GM19043 (cell line): ENCODE measurements at regions not wholly inside any gene's neighbourhood (a gene's known extent, or its start where the extent isn't known, plus 50 kb on each side); places are given as distances from the start of the nearest gene placed in this dataset.

Experiments used
- ATAC-seq: cut with Tn5 transposase; IDR thresholded peaks from one replicate; pipeline ENCODE4 v1.9.1; 2021; ENCODE audit warnings: low read depth; ENCODE audit not compliant: unreplicated experiment

DNA sequence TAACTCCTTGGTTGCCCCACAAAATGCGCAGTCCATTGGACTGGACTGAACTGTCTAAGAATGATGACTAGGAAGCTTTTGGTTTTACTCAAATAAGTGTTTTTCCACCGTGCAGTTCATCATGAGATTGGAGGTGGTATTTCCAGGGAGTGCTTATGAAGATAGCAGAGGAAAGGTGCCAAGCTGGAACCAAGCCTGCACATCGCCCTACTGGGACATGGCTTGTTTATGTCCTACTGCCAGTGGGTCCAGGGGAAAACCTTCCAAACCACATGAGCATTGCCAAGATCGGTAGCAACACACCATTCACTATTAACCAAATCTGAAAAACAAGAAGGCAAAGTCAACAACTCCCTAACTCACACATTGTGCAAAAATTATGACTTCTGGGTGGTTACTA lies 54.7 kb upstream of the DSCAM start:
- no peak for ATAC-seq

DNA sequence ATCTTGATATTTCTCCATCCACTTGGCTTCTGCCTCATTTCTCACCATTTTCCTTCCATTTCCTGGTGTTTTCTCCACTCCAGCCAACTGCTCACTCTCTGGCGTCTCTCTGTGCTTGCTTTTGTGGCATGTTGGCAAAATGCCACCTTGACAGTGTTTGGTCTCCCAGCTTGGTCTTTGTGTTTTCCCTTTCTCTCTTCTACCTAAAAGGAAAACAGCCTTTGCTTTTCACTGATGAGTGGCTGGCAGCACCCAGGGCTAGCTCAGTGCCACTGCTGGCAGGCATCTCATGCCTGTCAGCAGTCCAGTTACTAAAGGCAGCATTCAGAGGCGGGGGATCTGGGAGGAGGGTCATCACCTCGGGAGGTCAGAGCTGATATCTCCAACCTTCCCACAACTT lies 55.3 kb upstream of the DSCAM start:
- no peak for ATAC-seq

DNA sequence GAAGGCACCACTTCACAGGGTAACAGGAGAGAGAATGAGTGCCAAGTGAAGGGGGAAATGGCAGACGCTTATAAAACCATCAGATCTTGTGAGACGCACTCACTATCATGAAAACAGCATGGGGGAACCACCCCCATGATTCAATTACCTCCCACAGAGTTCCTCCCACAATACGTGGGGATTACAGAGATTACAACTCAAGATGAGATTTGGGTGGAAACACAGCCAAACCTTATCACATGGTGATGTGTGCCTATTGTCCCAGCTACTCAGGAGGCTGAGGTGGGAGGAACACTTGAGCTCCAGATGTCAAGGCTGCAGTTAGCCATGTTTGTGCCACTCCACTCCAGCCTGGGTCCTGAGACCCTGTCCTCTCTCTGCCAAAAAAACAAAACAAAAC lies 56.0 kb upstream of the DSCAM start:
- ATAC-seq = no peak

DNA sequence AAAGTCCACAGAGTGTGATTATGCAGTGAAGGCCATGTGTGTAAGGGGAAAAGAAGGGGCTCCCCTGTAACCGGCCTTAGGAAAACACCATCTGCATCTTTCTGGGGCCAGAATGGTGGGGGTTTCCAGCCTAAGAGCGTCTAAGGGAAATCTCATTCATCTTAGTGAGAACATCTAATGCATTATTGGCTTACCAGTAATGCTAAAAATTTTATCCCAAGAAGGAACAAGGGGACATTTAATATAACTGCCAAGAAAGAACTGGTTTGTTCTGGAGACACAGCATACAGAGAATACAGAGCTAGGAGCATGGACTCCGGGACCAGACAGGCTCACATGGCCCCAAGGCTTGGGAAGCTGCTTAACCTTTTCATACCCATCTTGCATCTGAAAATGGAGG lies 58.3 kb upstream of the DSCAM start:
- ATAC-seq = no peak

DNA sequence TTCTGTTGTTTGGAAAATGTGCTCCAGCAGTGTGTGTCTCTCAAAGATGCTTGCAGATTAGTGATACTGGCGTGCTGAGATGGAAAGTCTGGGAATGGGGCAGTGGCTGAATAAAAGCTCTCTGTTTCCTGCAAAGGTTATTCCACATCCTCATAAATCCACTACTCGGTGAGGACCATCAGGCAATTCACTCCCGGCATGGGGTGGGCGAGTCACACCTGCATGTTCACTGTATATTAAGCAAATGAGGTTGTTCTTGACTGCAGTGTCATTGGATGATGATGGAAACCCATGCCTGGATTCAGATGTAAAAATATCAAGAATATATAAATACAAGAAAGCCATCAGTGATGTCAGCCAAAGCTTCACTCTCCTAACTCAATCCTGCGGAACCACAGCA lies 65.4 kb upstream of the DSCAM start:
- no peak for ATAC-seq

DNA sequence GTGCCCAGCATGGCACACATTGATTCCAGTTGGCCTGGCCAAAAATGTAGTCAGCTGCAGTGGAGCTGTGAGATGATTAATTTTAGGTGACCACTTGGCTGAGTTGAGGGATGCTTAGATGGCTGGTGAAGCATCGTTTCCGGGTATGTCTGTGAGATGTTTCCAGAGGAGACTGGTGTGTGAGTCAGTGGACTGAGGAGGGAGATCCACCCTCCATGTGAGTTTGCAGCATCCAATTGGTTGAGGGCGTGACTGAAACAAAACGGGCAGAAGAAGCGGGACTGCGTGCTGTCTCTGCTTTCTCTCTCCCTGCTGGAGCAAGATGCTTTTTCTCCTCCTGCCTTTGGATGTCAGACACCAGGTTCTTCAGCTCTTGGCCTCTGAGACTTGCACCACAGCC lies 68.2 kb upstream of the DSCAM start:
- ATAC-seq = no peak

DNA sequence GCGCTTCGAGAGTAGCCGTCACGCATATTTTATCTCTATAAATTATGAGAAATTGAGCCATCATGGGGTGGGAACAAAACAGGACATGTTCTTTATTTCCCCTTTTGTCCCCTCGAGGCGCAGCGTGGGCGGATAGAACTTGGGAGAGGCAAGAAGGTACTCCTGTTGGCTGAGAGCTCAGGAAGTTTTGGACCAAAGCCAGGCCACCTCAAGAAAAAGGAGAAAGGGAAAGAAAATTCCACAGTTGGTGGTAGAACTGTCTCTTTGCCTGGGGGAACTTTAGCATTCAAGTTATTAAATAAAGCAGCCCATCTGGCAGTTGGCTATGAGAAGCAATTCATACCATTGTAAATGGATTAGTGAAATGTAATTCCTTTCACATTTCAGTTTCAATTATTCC lies 76.4 kb upstream of the DSCAM start:
- no peak for ATAC-seq

DNA sequence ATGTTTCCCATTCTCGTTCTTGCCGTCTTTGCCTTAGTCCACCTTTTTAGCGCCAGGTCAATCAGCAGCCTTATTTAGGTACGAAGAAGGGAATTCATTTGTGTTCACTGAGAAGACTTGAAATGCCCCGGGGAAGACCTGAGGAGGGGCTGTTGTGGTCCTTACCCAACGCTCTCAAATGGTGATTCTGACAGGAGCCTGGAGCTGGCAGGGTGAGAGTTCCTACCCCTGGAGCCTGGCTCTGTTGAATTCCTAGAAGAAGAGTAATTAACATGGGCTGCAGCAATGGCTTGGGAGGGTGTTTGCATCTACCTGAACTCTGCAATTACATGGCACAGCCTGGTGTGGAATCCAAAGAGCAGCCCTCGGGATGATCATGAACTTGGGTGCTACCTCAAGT lies 76.9 kb upstream of the DSCAM start:
- no peak for ATAC-seq

DNA sequence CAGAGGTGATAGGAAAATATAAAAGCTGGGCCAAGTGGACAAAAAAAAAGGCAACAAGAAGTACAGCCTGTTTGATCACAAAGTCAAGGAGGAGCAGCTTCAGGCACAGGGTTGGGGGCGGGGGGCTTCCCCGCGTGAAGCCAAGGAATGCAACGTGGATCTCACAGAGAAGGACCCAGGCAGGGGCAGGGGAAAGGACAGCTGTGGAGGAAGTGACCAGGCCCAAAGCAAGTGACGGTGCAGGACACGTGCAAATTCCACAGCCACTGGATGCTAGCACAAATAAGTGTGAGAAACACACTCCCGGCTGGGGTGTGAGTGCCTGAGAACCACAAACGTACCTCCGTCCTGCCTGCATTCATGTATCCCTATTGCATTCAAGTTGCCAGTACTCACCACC lies 77.7 kb upstream of the DSCAM start:
- ATAC-seq = no peak

DNA sequence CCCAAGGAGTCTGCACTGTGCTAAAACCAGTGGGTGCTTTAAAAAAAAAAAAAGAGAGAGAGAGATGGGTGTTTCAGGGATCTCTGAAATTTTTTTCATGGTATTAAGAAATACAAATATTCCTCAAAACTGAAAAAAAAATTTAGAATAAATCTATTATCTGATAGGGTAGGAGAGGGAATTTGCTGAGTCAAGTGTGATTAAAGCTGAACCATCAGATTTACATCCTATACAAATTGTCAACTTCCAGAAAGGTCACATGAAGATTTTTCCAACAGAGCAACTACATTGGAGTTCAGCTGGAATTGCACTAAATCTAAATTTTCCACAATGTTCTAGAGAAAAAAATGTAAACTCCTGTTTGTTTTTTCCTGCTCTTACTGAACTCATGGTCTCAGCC lies 79.3 kb upstream of the DSCAM start:
- no peak for ATAC-seq

DNA sequence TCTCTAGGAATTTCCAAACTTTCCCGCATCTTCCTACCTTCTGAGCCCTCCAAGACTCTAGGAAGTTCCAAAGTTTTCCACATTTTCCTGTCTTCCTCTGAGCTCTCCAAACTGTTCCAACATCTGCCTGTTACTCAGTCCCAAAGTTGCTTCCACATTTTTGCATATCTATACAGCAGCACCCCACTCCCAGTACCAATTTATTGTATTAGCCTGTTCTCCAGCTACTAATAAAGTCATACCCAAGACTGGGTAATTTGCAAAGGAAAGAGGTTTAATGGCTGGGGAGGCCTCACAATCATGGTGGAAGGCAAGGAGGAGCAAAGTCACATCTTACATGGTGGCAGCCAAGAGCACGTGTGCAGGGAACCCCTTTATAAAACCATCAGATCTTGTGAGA lies 82.9 kb upstream of the DSCAM start:
- ATAC-seq = no peak

DNA sequence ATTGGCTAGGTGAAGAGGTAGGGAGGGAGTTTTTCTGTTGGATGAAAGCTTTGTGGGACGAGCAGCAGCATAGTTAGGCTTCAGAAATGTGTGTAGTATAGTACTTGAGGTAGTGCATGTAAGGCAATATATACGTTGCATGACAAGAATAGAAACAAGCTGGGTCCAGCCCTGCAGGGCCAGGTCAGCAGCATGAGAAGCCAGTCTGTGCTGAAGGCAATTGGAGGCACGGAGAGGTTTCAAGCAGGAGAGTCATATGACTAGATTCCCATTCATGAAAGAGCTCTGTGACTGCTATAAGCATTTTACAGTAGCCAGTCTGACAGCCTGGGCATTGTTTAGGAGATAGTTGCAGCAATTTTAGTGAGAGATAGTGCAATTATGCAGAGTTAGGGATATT lies 84.2 kb upstream of the DSCAM start:
- no peak for ATAC-seq

DNA sequence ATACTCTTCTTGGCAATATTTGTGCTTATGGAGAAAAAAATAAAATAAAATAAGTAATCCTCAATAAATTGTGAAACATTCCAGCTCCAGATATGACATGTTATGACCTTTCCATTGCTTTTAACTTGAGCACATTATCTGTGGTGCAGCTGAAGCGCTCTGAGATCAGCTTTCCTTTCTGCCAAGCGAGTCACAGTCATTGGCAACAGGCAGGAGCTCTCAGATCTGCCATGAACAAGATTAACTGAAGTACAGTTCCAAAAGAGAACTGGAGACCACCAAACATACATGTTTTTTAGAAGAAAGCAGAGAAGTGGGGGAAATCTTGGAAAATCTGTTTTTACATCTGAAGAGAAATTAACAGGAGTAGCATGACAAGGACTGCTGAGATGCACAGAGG lies 89.2 kb upstream of the DSCAM start:
- no peak for ATAC-seq

DNA sequence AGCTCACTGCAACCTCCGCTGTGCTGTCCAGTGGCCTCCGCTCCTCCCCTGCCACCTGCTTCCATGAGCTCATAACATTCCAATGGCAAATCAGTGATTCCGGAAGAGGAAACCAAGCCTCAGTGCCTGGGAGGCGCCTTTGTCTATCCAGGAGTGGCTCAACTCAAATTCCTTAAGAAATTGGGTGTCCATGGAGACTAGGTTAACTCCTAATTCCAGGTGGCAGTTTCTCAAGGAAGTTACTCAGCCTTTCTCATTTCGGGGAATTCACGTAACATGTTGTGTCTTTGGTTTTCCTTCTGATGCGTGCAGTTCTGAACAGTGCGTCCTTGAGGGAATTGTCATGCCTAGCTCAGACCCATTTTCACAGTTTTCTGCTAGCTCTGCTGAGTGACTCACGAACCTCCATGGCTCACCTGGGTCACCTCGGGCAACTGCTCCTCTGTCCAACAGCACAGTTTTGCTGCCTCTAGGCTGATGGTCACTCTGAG lies 89.9 kb upstream of the DSCAM start:
- ATAC-seq = no peak

DNA sequence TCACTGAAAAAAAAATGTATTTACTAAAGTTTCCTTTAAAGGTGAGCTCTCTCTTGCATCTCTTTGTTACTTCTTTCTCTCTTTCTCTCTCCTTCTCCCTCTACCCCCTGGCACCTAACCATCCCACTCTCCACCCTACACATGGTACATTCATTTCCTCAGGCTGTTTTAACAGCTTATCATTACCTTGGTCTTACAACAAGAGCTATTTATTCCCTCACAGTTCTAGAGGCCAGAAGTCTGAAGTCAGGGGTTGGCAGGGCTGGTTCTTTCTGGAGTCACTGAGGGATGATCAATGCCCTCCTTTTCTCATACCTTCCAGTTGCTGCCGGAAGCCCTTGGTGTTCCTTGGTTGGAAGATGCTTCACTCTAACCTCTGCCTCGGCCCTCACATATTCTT lies 91.1 kb upstream of the DSCAM start:
- ATAC-seq = no peak

DNA sequence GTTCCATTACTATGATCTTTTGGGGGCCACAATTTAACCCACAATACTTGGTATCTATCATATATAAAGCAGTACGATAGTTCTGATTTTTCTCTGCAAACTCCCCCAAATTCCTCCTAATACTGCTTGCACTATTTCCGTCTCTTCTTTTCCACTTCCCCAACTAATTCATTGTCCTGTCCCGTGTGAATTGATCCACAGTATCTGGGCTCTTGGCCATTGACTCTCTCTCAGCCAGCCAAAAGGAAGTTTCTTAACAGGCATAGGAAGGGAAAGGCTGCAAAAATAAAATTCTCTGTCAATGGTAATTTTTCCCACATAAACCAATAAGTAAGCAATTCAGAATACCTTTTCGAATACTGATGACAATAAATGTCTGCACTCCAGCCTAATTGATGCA lies 91.7 kb upstream of the DSCAM start:
- no peak for ATAC-seq

DNA sequence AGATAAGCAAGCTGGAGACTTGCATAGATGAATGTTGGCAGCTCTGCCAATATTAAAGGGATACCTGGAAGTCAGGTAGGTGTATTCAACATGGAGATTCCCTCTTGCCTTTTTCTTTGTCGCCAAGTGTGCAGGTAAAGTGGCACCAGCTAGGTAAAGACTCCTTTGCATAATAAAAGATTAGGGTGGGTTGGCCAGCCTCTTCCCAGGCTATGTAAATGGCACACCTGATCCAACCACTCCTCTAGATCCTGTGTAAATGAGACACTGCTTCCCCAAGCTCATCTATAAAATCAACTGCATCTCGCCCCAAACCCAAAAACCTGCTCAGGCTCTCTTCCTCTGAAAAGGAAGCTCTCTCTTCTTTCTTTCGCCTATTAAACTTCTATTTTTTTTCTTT lies 100.8 kb upstream of the DSCAM start:
- ATAC-seq = no peak

DNA sequence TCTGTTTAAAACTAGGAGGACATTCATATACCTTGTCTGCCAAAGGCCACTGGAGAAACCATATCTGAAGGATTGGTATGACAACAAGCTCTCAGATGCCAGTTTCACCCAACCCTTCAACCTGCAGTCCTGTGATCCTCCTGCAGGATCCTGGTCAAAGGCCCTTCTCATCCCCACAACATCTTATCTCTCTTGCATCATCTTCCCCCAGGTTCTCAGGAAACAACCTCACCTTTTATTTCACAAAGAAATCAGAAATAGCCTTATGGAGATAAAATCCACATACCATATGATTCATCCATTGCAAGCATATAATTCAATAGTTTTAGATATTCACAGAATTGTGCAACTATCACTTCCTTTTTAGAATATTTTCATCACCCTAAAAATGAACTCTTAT lies 104.0 kb upstream of the DSCAM start:
- ATAC-seq = no peak

DNA sequence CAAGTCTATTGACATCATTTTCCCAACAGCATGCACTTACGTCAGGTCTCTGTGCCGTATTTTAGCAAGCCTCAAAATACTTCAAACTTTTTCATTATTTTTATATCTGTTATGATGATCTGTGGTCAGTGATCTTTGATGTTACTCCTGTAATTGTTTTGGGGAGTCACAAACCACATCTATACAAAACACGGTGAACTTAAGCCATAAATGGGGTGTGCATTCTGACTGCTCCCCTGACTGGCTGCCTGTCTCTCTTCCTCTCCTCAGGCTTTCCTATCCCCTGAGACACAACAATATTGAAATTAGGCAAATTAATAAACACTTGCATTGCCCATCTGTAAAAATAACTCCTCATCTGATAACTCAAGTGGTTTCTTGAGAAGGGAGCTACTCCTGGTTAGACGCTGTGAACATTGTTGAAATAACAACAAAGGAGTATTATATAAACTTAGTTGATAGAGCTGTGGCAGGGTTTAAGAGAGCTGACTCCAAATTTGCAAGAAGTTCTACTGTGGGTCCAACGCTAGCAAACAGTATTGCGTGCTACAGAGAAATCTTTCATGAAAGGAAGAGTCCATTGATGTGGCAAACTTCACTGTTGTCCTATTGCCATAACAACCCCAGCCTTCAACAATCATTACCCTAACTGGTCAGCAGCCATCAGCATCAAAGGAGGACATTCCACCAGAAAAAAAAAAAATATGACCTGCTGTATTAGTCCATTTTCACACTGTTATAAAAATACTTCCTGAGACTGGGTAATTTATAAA lies 105.8 kb upstream of the DSCAM start:
- no peak for ATAC-seq

DNA sequence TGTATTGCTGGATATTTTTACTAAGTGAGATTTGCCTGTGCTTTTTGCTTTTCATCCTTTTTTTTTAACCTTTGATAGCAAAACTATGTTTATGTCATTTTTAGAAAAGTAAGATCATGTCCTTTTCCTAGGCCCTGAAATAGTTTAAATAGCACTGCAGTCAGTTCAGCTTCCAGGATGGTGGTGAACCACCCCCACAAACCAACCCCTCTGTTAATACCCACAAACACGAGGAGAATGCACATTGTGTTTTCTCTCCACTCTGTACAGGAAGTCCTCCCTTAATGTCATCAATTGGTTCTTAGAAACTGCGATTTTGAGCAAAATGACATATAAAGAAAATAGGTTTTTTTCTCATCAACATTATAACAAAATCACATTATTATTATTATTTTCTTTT lies 117.7 kb upstream of the DSCAM start:
- no peak for ATAC-seq

DNA sequence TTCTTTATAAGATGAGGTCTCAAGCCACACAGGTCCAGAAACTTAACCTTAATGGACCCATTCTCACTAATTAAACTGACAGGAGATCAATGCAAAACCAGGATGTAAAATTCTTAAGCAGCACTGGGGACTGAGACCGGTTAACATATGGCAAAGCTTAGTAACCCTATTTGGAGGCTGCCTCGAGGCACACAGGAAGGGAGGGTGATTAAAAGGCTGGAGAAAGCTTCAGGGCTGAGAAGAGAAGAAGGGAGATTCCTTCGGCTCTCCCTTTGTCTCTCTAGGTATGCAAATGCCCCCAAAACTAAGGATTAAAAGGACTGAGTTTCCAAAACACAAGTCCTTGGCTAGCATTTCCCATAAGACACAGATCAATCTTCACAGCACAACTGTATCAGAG lies 120.8 kb upstream of the DSCAM start:
- ATAC-seq = no peak

DNA sequence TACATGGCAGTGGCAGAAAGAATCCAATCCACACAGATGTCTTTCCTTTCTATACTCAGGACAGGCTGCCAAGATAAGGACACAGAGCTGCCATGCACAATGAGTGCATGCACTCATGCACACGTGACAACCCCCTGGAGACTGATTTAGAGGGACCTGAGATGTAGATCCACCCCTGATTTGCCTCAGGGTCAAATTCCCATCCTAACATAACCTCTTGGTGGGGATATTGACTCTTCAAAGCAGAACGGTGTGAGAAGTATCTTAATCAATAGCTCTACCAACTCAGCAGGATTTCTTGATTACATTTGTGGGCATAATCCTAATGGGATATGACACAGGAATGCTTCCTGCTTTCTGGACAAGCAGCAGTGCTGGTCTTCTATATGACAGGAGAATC lies 125.2 kb upstream of the DSCAM start:
- ATAC-seq = no peak
